DND-41 (cell line): ENCODE measurements at regions not wholly inside any gene's neighbourhood (a gene's known extent, or its start where the extent isn't known, plus 50 kb on each side); places are given as distances from the start of the nearest gene placed in this dataset.

Source experiments
- CTCF ChIP-seq: IDR thresholded peaks from 2 replicates; pipeline ENCODE4 v1.5.1; 2012; ENCODE audit warnings: borderline replicate concordance, low read length, moderate library complexity, mild to moderate bottlenecking; ENCODE audit not compliant: poor library complexity, severe bottlenecking; ENCODE audit errors: extremely low read depth
- EZH2 ChIP-seq: IDR thresholded peaks from 3 replicates; pipeline ENCODE4 v1.6.1; 2012; ENCODE audit warnings: borderline replicate concordance, low read depth, mild to moderate bottlenecking, moderate library complexity, low read length, inconsistent platforms; ENCODE audit not compliant: severe bottlenecking

GRCh38 chr4:62872856-62873255 lies 1536.4 kb downstream of the TECRL start:
- TF ChIP-seq CTCF: no peak
- no peak for TF ChIP-seq EZH2
